Activated CD8-positive, alpha-beta memory T cell treated with anti-CD3 and anti-CD28 coated beads, Interleukin-2, amount 50 U/mL, for 48 hours (primary cell): ENCODE measurements at regions not wholly inside any gene's neighbourhood (a gene's known extent, or its start where the extent isn't known, plus 50 kb on each side); places are given as distances from the start of the nearest gene placed in this dataset.

Experiments
- DNase-seq: peaks from one replicate; pipeline ENCODE4 v3.0.0-alpha.2; 2020

DNA sequence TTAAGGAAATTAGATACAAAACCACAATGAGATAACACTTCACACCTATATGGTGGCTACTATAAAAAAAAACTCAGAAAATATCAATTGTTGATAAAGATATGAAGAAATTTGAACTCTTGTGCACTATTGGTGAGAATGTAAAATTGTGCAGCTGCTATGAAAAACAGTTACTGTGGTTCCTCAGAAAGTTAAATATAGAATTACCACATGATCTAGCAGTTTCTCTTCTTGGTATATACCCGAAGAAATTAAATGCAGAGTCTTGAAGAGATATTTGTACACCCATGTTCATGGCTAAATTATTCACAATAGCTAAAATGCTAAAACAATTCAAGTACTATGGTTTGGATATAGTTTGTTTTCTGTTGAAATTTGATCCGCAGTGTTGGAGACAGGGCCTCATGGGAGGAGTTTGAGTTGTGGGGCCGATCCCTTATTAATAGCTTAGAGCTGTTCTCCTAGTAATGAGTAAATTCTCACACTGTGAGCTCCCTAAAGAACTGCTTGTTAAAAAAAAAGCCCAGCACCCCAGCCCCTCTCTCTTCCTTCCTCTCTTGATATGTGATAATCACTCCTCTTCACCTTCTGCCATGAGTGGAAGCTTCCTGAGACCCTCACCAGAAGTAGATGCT lies 1412.1 kb downstream of the PLA2G4A start:
- DNase-seq: no peak

GRCh38 chr1:188241629-188242028 lies 1412.9 kb downstream of the PLA2G4A start:
- DNase-seq: no peak

DNA sequence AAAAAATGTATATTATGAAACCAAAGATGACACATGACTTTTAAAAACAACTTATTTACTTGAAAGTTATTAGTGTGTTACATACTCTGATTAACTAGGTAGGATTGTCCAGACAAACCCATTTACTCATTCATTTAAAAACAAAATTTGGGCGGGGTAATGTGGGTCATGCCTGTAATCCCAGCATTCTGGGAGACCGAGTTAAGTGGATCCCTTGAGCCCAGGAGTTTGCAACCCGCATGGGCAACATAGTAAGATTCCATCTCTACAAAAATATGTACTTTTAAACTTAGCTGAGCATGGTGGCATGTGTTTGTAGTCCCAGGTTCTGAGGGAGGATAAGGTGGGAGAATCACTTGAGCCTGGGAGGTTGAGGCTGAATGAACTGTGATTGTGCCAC lies 1414.7 kb downstream of the PLA2G4A start:
- no peak for DNase-seq

- DNase-seq: no peak
These were observed 1415.9 kb downstream of the PLA2G4A start for GRCh38 chr1:188244681-188245080.

GRCh38 chr1:188247255-188247654 lies 1418.5 kb downstream of the PLA2G4A start:
- DNase-seq: no peak

DNA sequence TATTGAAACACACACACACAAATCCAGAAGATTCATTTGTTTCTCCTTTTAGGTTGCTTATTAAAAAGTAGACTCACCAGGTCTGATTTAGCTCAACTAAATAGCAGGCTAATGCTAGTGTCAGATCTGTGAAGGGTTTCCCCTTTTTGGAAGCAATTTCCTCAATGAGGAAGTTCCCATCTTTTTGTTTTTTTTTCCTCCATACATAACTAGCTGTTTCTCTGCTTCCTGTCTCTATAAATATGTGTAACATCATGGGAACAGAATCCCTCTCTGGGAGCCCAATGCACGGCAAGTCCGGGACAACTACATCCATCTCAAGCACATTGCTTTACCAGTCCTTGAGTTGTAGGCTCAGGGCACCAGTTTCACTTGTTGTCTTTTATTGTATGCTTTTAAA lies 1421.1 kb downstream of the PLA2G4A start:
- DNase-seq: no peak

GRCh38 chr1:188251036-188251435 lies 1422.3 kb downstream of the PLA2G4A start:
- no peak for DNase-seq

- DNase-seq: no peak
These were observed 1433.1 kb downstream of the PLA2G4A start for GRCh38 chr1:188261849-188262248.

- DNase-seq: no peak
These were observed 1441.2 kb downstream of the PLA2G4A start for GRCh38 chr1:188269956-188270355.

GRCh38 chr1:188270497-188270896 lies 1441.7 kb downstream of the PLA2G4A start:
- DNase-seq: no peak

DNA sequence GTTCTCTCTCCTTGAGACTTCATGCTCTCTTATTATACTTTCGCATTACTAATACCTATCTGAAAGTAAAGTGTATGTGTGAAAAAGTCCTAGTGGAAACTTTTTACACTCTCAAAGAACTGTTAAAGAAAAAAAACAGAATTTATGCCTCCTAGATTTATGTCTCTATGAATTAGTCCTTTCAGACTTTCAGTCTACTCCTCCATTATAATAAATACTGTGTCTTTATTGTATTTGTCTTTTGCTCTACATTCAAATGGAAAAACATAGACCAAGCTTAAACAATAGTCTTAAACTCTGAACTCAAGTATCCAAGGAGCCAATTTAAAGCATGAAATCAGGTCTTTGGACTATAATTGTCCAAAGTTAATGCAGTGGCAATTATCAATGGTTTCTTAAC lies 1449.0 kb downstream of the PLA2G4A start:
- no peak for DNase-seq

GRCh38 chr1:188281921-188282320 lies 1453.2 kb downstream of the PLA2G4A start:
- no peak for DNase-seq

DNA sequence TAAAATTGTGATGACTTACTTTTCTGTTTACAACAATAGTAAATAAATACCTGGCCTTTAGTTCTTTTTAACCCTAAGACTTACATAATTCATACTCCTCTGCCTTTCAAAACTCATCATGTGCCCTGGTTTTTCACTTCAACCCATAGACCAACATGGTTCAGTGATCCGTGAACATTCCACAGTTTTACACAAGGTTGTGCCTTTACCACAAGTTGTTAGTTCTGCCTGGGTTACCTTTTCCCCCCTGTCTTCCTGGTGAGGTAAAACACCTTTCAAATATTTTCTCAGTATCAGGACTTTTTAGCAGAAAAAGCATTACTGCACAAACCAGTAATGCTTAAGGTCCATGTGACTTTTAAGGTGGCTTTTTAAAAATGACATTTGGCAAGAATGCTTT lies 1466.4 kb downstream of the PLA2G4A start:
- no peak for DNase-seq

DNA sequence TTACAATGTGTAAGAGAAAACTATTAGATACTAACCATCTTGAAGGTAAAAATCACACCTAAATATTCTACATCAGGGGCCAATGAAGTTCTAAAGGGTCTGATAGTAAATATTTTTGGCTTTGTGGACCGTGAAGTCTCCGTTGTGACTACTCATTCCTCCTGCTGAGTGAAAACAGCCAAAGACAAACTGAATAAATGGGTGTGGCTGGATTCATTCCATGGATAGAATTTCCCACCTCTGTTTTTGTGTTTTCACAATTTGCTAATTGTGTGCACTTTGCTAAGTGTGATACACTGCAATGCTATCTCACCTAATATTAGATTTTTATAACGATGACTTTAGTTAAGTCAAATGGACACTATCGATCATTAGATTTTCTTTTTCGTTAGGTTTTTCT lies 1474.0 kb downstream of the PLA2G4A start:
- DNase-seq: no peak

- no peak for DNase-seq
These were observed 1485.9 kb downstream of the PLA2G4A start for GRCh38 chr1:188314557-188315137.

GRCh38 chr1:188317894-188318293 lies 1489.1 kb downstream of the PLA2G4A start:
- no peak for DNase-seq

DNA sequence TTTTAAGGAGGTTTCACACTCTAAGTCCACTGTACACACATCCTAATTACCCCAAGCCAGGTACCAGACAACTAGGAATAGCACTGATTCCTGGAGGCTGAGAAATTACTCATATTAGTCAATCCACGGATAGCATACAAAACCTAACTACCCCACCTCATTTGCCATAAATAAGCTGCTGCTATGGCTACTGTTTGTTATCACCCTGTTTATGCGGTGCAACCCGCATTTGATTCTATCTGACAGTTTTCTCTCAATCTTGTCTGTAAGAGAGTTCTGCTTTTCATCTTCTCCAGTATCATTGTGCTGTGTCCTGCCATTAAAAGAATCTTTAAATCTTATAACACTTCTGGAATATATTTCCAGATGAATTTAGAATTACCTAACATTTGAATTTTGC lies 1496.5 kb downstream of the PLA2G4A start:
- no peak for DNase-seq

DNA sequence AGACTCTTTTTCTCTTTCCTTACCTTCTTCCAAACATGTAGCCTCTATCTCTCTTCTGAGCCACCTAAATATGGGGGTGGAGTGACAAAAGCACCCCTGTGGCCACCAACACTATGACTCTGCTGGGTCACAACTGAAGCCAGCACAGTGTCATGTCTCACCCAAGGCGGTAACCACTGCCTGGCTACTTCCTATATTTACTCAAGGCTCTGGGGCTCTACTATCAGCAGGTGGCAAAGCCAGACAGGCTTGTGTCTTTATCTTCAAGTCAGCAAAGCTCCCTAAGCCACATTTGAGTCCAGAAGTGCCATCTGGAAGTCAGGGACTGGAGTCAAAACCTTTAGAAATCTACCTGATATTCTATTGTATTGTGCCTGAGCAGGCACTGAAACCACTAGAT lies 1515.2 kb downstream of the PLA2G4A start:
- DNase-seq: no peak

DNA sequence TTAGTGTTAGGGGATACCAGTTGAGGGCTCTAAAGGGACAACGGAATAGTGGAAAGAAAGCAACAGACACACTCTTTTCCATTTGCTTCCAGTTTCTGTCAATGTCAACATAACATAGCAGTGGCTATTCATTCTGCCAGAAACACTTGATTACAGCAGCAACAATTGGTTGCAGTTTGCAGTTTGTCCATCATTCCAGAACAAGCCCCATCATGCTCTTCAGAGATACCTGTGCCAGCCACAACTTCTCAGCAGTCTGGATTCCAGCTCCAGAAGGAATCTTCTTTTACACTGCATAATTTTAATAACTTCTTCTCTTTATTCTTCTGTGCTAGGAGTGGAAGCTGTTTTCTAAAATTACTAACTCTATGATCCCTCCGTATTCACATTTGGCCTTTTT lies 1521.4 kb downstream of the PLA2G4A start:
- DNase-seq: no peak

DNA sequence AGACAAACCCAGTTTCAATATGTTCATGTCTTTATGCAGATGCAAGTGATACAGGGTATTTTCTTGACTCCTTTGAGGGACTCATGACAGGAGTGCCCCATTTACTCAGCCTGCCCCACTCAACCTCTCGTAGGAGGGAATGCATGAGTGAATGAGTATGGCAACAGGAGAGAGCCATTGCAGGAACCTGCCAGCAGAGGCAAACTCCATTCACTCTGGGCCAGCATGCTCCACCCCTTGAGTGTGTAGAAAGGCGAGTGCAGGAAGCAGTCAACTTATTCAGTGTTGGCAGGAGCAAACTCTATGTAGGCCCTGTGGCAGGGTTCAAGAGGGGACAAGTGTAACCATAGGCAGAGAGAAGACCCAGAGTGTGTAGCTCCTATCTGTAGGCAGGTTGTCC lies 1526.3 kb downstream of the PLA2G4A start:
- DNase-seq: no peak

- DNase-seq: no peak
These were observed 1527.1 kb downstream of the PLA2G4A start for GRCh38 chr1:188355847-188356246.

- no peak for DNase-seq
These were observed 1530.6 kb downstream of the PLA2G4A start for GRCh38 chr1:188359315-188359714.

- no peak for DNase-seq
These were observed 1535.2 kb downstream of the PLA2G4A start for GRCh38 chr1:188363943-188364342.

- no peak for DNase-seq
These were observed 1536.2 kb downstream of the PLA2G4A start for GRCh38 chr1:188364927-188365449.

DNA sequence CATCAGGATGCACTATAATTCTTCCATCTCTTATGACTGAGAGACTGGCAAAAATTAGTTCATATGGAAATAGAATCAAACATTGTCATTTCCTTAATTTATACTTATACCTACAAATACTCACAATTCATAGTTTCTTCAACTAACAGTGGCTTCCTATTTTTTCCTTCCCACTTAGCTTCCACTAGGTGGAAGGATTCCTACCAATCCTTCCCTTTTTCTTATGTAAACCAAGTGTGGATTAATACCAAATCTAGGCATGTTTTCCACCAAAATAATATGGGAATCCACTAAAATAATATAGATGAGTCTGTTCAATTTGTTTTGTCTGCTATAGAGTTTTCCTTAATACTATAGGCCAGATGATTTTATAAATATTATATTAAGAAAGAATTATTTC lies 1537.1 kb downstream of the PLA2G4A start:
- no peak for DNase-seq
